HepG2 (cell line): ENCODE measurements at regions not wholly inside any gene's neighbourhood (a gene's known extent, or its start where the extent isn't known, plus 50 kb on each side); places are given as distances from the start of the nearest gene placed in this dataset.

Source experiments
- ATAC-seq: fragments of 200-7000 bp; cut with Tn5 transposase; 3 replicates; pipeline ENCODE4 v1.9.1; 2020; ENCODE audit warnings: mild to moderate bottlenecking, moderate library complexity
- BruUV-seq: library from RNA; stranded (reverse); fragments of 400-500 nt; replicated peaks from 2 replicates; lab custom pipeline; 2021; lab: Mats Ljungman, UMichigan
- CTCF ChIA-PET: fragments of 300-600 bp; formaldehyde crosslinking; extraction: SDS; loops from one replicate; lab custom pipeline; 2021; ENCODE audit warnings: low total read pairs, inconsistent platforms, low intra/inter-chr PET ratio; lab: Yijun Ruan, JAX
- POLR2A ChIA-PET: fragments of 350-600 bp; sonication (Branson Sonifier 250); formaldehyde crosslinking; loops from one replicate; lab custom pipeline; 2020; ENCODE audit warnings: antibody characterized with exemption, inconsistent platforms; lab: Yijun Ruan, JAX
- DNase-seq: peaks from one replicate; pipeline ENCODE4 v3.0.0-alpha.2; 2015; ENCODE audit warnings: low spot score
- FAIRE-seq: peaks from 3 replicates; lab custom pipeline; 2011; peaks lifted over from hg19 to GRCh38; lab: Jason Lieb, UNC
- H2AFZ ChIP-seq: one replicate; pipeline ENCODE4 v1.6.1; 2011; ENCODE audit warnings: low read length, inconsistent platforms
- H3K27ac ChIP-seq: fragments of 300-600 bp; 3 replicates; pipeline ENCODE4 v1.8.0; 2011; ENCODE audit warnings: mixed run types, mild to moderate bottlenecking, mixed read lengths, low read length, inconsistent platforms; ENCODE audit not compliant: insufficient read depth; ENCODE audit errors: extremely low read length
- H3K27me3 ChIP-seq, 2 experiments: fragments of 200-600 bp in 1 of 2; 2 replicates in 1 of 2; 3 replicates in 1 of 2; pipeline versions ENCODE4 v1.6.0 to v1.8.0; 2011; ENCODE audit warnings: low read length in 2 of 2, mild to moderate bottlenecking in 2 of 2, moderate library complexity in 2 of 2, inconsistent platforms in 1 of 2; ENCODE audit not compliant: insufficient read depth in 2 of 2, control insufficient read depth in 1 of 2
- H3K36me3 ChIP-seq, 2 experiments: fragments of 200-600 bp in 1 of 2; replicated peaks in 1 of 2; 2 replicates in 1 of 2; 3 replicates in 1 of 2; pipeline versions ENCODE4 v1.5.1 to v1.8.0; 2011; ENCODE audit warnings: low read length in 2 of 2, inconsistent platforms in 1 of 2; ENCODE audit not compliant: insufficient read depth in 2 of 2, control insufficient read depth in 1 of 2
- H3K4me1 ChIP-seq: 2 replicates; pipeline ENCODE4 v1.5.1; 2012; ENCODE audit warnings: low read length, inconsistent platforms; ENCODE audit not compliant: insufficient read depth
- H3K4me2 ChIP-seq: 2 replicates; pipeline ENCODE4 v1.6.0; 2011; ENCODE audit warnings: low read depth, low read length, inconsistent platforms
- H3K4me3 ChIP-seq, 3 experiments: fragments of 200-600 bp in 1 of 3; sonication (generic), shearing (Covaris generic) in 1 of 3; replicated peaks in 1 of 3; 2 replicates each; pipeline ENCODE4 v1.5.1; 2011 to 2016; ENCODE audit warnings: low read length in 3 of 3, inconsistent platforms in 2 of 3, low read depth in 2 of 3, mild to moderate bottlenecking in 2 of 3, control low read depth in 1 of 3, mixed read lengths in 1 of 3; ENCODE audit not compliant: insufficient read depth in 1 of 3
- H3K79me2 ChIP-seq: one replicate; pipeline ENCODE4 v1.6.1; 2011; ENCODE audit warnings: low read length, inconsistent platforms; ENCODE audit not compliant: insufficient read depth
- H3K9ac ChIP-seq: 2 replicates; pipeline ENCODE4 v1.6.0; 2011; ENCODE audit warnings: mild to moderate bottlenecking, low read depth, low read length, inconsistent platforms; ENCODE audit not compliant: insufficient read depth
- H3K9me3 ChIP-seq: 2 replicates; pipeline ENCODE4 v1.5.1; 2012; ENCODE audit warnings: mild to moderate bottlenecking, low read length
- H4K20me1 ChIP-seq: 2 replicates; pipeline ENCODE4 v1.6.0; 2011; ENCODE audit warnings: inconsistent platforms, mild to moderate bottlenecking, low read length, moderate library complexity; ENCODE audit not compliant: insufficient read depth
- ADNP ChIP-seq: sonication (generic); formaldehyde crosslinking; IDR thresholded peaks from 2 replicates; pipeline ENCODE4 v1.4.0; 2020; ENCODE audit warnings: missing genetic modification reagents
- E2F5 ChIP-seq: sonication (generic); formaldehyde crosslinking; conservative IDR thresholded peaks from 2 replicates; pipeline ENCODE4 v1.4.0; 2020; ENCODE audit warnings: missing genetic modification reagents
- HES4 ChIP-seq: sonication (generic); formaldehyde crosslinking; IDR thresholded peaks from 2 replicates; pipeline ENCODE4 v1.9.0; 2021; ENCODE audit warnings: mild to moderate bottlenecking, missing genetic modification reagents, borderline replicate concordance
- HNF4G ChIP-seq, 2 experiments: sonication (generic) in 1 of 2; formaldehyde crosslinking in 1 of 2; IDR thresholded peaks; 2 replicates each; pipeline versions ENCODE4 v1.4.0 to v1.6.1; 2011 to 2020; ENCODE audit warnings: borderline replicate concordance in 2 of 2, low read depth in 2 of 2, mild to moderate bottlenecking in 2 of 2, low read length in 1 of 2, missing genetic modification reagents in 1 of 2, moderate library complexity in 1 of 2
- HOXA7 ChIP-seq: sonication (generic); formaldehyde crosslinking; IDR thresholded peaks from 2 replicates; pipeline ENCODE4 v1.8.1; 2022; ENCODE audit warnings: mild to moderate bottlenecking, missing genetic modification reagents, moderate library complexity
- KDM1A ChIP-seq: IDR thresholded peaks from 2 replicates; pipeline ENCODE4 v1.6.1; 2016; ENCODE audit warnings: missing compliant biosample characterization
- KDM6A ChIP-seq: IDR thresholded peaks from 2 replicates; pipeline ENCODE4 v1.6.1; 2016; ENCODE audit warnings: low read depth
- MEIS2 ChIP-seq: sonication (generic); formaldehyde crosslinking; IDR thresholded peaks from 2 replicates; pipeline ENCODE4 v1.9.0; 2021; ENCODE audit warnings: mild to moderate bottlenecking, missing genetic modification reagents
- MXD1 ChIP-seq: sonication (generic); formaldehyde crosslinking; IDR thresholded peaks from 2 replicates; pipeline ENCODE4 v1.4.0; 2020; ENCODE audit warnings: mild to moderate bottlenecking, missing genetic modification reagents
- PHF5A ChIP-seq: IDR thresholded peaks from one replicate; pipeline ENCODE4 v1.6.1; 2018; ENCODE audit warnings: low read depth, missing genetic modification reagents; ENCODE audit not compliant: unreplicated experiment
- SP2 ChIP-seq: sonication (generic); formaldehyde crosslinking; IDR thresholded peaks from 2 replicates; pipeline ENCODE4 v1.5.1; 2020; ENCODE audit warnings: mild to moderate bottlenecking, missing genetic modification reagents
- TEF ChIP-seq: sonication (generic); formaldehyde crosslinking; IDR thresholded peaks from 2 replicates; pipeline ENCODE4 v1.5.0; 2020; ENCODE audit warnings: missing genetic modification reagents
- ZMAT3 ChIP-seq: sonication (generic); formaldehyde crosslinking; conservative IDR thresholded peaks from 2 replicates; pipeline ENCODE4 v1.7.0; 2021; ENCODE audit warnings: missing genetic modification reagents
- ZMYM4 ChIP-seq: sonication (generic); formaldehyde crosslinking; IDR thresholded peaks from 2 replicates; pipeline ENCODE4 v1.8.1; 2023; ENCODE audit warnings: mild to moderate bottlenecking, missing genetic modification reagents
- ZNF430 ChIP-seq: sonication (generic); formaldehyde crosslinking; IDR thresholded peaks from 2 replicates; pipeline ENCODE4 v1.9.0; 2021; ENCODE audit warnings: mild to moderate bottlenecking, missing genetic modification reagents
- ZNF501 ChIP-seq: sonication (generic); formaldehyde crosslinking; IDR thresholded peaks from 2 replicates; pipeline ENCODE4 v1.5.1; 2020; ENCODE audit warnings: mild to moderate bottlenecking, moderate library complexity, missing genetic modification reagents
- WGBS: methylation state at CpG from one replicate; pipeline ENCODE4 v1.1.6; 2017; ENCODE audit warnings: low lambda C conversion rate; 5-methylcytosine and 5-hydroxymethylcytosine counted together
- in situ Hi-C: cut with HindIII; loops from 2 replicates; pipeline ENCODE4 v1.10.0; 2017; ENCODE audit warnings: low pct_unique_long_range_greater_than_20kb; ENCODE audit not compliant: extremely low pct_ligation_motif_present
- intact Hi-C: fragments of 100-400 bp; cut with micrococcal nuclease; formaldehyde crosslinking; loops from one replicate; pipeline ENCODE4 v1.10.0; 2022; ENCODE audit not compliant: unreplicated experiment
- TF ChIP-seq, protein P1 (sequence below): sonication (generic); formaldehyde crosslinking; IDR thresholded peaks from 2 replicates; pipeline ENCODE4 v1.8.0; 2022; ENCODE audit warnings: low read depth, missing genetic modification reagents
- TF ChIP-seq, protein P2 (sequence below): sonication (generic); formaldehyde crosslinking; IDR thresholded peaks from 2 replicates; pipeline ENCODE4 v1.4.0; 2020; ENCODE audit warnings: missing genetic modification reagents
- TF ChIP-seq, protein P3 (sequence below): sonication (generic); formaldehyde crosslinking; IDR thresholded peaks from 2 replicates; pipeline ENCODE4 v1.4.0; 2020; ENCODE audit warnings: mild to moderate bottlenecking, missing genetic modification reagents

DNA sequence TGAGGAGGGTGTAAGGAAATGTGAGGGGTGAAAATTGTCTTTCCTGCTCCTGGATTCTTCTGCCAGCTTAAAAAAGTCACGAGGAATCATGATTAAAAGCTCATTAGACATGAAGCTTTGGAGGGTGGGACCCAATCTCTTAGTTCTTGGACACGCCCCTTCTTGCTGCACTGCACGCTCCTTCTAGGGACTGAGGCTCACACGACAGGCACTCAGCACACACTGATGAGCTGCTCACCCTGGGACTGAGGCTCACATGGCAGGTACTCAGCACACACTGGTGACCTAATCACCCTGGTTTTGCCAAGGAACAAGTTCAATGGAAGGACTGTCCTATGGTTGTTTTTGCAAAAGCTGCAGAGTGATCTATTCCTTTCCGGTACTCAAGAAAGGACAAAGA lies 65.8 kb upstream of the ELMO1 start (continued):
- TF ChIP-seq MXD1 (CRISPR knock-in tag) (no peak), ZNF501 (CRISPR knock-in tag) (no peak), TEF (no peak), ADNP (CRISPR knock-in tag) (no peak), KDM6A (CRISPR knock-in tag) (no peak), ZMAT3 (no peak), ZMYM4 (CRISPR knock-in tag) (no peak), HNF4G (IDR thresholded peaks at IDR 0.05; ENCODE audit: borderline replicate concordance, low read depth, low read length) (no peak), HNF4G (CRISPR knock-in tag; IDR thresholded peaks at IDR 0.05; ENCODE audit: borderline replicate concordance, low read depth) (no peak)
- TF ChIP-seq, protein P1, sequence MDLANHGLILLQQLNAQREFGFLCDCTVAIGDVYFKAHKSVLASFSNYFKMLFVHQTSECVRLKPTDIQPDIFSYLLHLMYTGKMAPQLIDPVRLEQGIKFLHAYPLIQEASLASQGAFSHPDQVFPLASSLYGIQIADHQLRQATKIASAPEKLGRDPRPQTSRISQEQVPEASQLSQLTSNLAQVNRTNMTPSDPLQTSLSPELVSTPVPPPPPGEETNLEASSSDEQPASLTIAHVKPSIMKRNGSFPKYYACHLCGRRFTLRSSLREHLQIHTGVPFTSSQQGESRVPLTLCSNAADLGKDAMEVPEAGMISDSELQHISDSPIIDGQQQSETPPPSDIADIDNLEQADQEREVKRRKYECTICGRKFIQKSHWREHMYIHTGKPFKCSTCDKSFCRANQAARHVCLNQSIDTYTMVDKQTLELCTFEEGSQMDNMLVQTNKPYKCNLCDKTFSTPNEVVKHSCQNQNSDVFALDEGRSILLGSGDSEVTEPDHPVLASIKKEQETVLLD (CRISPR knock-in tag), result no peak
- TF ChIP-seq, all 625 proteins: peak for 0

GRCh38 chr7:37516664-37517063 lies 68.0 kb upstream of the ELMO1 start:
- ATAC-seq (no peak), FAIRE-seq (no peak), DNase-seq (no peak)
- Histone ChIP-seq H3K36me3 (no peaks in the 10 kb centered on the region), H3K9me3 (no peaks in the 10 kb centered on the region), H3K27me3 (no peaks in the 10 kb centered on the region; a peak in 1 of 5 replicates), H3K4me2 (no peak overlapping the region), H3K27ac (no peak overlapping the region), H3K4me3 (no peak overlapping the region), H3K9ac (no peak overlapping the region), H3K4me1 (no peaks in the 10 kb centered on the region), H3K79me2 (no peaks in the 10 kb centered on the region), H2AFZ (no peak overlapping the region), H4K20me1 (no peaks in the 10 kb centered on the region)
- ChIA-PET POLR2A (no interaction called here), CTCF (no interaction called here)
- BruUV-seq, result no TSS peak
- intact Hi-C loops (no loop called here), in situ Hi-C loops (loop anchor here (10.0 to 25.0 kb wide), 2 partner anchors 232 to 304 kb away; no protein-coding TSS in a partner anchor)
- 11% methylated on average over 5 of the region's 5 CpGs for WGBS
- TF ChIP-seq PHF5A (no peak), KDM1A (CRISPR knock-in tag) (no peak), E2F5 (CRISPR knock-in tag) (no peak), HOXA7 (CRISPR knock-in tag) (no peak), MEIS2 (no peak), SP2 (CRISPR knock-in tag) (no peak), ZNF430 (CRISPR knock-in tag) (no peak), HES4 (CRISPR knock-in tag) (no peak)
- TF ChIP-seq, protein P2, sequence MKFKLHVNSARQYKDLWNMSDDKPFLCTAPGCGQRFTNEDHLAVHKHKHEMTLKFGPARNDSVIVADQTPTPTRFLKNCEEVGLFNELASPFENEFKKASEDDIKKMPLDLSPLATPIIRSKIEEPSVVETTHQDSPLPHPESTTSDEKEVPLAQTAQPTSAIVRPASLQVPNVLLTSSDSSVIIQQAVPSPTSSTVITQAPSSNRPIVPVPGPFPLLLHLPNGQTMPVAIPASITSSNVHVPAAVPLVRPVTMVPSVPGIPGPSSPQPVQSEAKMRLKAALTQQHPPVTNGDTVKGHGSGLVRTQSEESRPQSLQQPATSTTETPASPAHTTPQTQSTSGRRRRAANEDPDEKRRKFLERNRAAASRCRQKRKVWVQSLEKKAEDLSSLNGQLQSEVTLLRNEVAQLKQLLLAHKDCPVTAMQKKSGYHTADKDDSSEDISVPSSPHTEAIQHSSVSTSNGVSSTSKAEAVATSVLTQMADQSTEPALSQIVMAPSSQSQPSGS, result no peak
- TF ChIP-seq, protein P3, sequence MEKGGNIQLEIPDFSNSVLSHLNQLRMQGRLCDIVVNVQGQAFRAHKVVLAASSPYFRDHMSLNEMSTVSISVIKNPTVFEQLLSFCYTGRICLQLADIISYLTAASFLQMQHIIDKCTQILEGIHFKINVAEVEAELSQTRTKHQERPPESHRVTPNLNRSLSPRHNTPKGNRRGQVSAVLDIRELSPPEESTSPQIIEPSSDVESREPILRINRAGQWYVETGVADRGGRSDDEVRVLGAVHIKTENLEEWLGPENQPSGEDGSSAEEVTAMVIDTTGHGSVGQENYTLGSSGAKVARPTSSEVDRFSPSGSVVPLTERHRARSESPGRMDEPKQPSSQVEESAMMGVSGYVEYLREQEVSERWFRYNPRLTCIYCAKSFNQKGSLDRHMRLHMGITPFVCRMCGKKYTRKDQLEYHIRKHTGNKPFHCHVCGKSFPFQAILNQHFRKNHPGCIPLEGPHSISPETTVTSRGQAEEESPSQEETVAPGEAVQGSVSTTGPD, result no peak
